NCI-H1930 (cell line): ENCODE measurements at regions not wholly inside any gene's neighbourhood (a gene's known extent, or its start where the extent isn't known, plus 50 kb on each side); places are given as distances from the start of the nearest gene placed in this dataset.
A peak's percentile ranks its signal among the peaks of the same experiment; 100 is the strongest.

Experiments
- DNase-seq, 2 experiments: peaks; one replicate each; lab custom pipeline; 2025; lab: John Stamatoyannopoulos, UW

- no peak for DNase-seq
Observed at GRCh38 chr13:107203146-107203847, 635.4 kb upstream of the ARGLU1 start.

DNA sequence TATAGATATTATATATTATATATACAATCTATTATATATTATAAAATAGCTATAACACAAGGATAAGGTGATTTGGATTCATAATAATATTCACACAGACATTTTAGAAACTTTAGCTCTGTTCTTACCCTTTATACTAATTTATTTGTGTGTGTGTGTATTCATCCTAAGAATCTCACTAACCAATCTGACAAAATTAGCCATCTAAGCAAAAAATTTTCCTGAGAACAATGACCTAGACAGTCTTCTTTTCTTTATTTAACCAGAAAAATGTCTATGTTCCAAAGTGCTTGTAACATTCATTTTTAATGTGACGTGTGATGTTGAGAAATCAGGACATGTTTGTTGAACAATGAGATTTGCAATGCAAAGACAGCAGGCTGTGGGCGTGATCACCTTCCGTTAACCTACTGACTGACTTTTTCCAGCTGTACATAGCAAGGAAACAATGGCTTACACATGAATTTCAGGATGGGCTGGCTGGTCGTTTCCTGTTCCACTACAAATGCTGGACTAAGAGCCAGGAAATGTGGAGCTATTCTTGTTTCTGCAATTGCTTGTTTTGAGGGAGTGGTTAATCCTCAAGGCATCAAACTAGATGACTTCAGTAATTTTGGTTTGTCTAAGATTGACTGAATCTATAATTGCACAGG, 634.6 kb upstream of the ARGLU1 start:
- DNase-seq, result no peak

DNA sequence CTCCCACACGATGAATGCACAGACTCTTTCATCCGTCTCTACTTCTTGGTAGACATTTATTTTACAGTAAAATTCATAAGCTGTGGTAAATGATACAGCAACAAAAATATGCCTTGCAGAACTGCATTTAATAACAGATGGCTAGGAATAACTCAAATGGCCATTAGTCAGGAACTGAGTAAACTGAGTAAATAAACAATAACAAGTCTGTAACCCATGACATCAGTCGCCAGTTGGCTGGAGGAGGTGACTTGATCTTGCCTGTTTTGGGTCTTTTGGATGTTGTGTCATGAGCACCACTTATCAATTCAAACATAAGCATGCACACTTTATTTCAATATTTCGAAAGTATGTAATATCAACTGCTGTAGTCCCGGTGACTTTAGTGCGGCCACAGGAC, 632.6 kb upstream of the ARGLU1 start:
- DNase-seq, result no peak

DNA sequence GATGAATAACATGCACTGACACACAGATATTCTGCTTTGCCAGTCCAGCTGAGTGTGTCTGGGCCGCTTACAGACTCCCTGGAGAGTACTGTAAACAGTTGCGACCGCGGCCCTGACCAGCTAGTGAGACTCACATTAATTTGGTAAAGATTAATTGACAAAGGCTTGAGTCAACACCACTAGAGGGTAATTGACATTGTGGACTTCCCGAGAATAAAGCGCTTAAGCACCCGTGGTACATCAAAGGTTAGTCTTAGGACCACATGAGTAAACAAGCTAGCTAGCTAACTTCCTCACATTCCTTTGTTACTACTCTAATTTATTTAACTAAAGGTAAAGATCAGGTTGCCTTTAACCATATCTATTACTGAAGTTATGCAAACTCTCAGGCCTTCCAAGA, 624.4 kb upstream of the ARGLU1 start:
- peak; percentile 44 for DNase-seq

DNA sequence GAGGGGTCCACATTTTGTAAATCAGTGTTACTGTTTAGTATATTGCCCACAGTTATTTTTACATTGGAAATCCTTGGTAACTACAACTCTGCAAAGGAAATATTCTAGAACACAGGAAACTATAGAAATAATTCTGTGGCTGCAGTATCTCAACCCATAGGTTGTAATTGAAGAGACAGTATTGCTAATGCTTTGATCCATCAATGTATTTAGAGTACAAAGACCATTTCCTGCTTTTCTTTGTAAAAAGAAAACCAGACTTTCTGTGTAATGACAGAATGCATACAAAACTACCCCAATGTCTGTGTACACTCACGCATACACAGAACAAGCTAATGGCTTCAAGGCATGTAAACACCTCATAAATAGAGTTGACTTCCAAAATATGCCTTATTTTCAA, 622.1 kb upstream of the ARGLU1 start:
- DNase-seq, result peak in 1 of 2 experiments; percentile 35

GRCh38 chr13:107185889-107186288, 618.0 kb upstream of the ARGLU1 start:
- DNase-seq, result no peak

DNA sequence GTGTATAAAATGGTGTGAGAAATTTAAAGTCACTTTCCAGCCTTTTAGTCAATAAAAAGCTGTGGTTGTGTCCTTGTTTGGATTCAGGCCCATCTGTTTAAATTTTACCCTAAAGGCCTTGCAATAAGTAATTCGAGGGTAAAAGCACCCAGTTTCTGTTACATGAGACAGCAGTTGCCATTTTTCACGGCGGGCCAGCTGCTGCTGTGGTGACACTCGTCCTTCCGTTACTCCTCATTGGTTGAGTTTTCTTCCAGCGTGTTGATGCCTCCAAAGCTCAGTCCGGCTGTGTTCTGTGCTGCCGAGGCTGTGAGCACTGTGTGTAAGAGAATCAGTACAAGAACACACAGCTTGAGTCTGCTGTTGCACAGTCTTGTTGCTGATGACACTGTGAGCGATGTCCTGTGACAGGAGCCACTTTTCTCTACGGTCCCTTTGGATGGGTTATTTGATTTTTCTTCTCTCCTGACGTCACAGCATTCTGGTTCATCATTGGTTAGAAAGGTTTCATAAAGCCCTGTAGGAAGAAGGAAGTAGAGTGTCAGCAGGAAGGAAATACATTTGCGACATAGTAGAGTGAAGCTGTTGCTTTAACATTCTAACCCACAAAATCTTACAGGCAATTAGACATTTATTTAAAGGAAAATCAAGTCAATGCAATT, 602.5 kb upstream of the ARGLU1 start:
- DNase-seq, result no peak

DNA sequence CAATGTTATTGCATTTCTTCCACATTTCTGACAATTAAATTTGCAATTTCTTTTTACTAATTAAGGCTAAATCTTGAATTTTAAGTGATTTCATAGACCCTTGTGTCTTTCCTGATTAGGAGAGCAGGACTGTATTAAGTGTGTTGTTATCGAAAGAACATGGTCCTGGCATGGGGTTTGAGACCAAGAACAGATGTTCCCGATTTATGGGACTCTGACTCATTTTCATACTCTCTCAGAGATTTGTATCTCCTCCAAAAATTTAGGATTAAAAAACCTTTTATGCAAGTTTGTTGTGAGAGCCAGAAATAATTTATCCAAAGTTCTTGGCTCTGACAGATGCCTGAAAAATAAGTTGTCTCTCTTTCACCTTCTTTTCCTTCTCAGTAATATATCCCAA, 589.3 kb upstream of the ARGLU1 start:
- no peak for DNase-seq

GRCh38 chr13:107144432-107144831, 576.5 kb upstream of the ARGLU1 start:
- no peak for DNase-seq

DNA sequence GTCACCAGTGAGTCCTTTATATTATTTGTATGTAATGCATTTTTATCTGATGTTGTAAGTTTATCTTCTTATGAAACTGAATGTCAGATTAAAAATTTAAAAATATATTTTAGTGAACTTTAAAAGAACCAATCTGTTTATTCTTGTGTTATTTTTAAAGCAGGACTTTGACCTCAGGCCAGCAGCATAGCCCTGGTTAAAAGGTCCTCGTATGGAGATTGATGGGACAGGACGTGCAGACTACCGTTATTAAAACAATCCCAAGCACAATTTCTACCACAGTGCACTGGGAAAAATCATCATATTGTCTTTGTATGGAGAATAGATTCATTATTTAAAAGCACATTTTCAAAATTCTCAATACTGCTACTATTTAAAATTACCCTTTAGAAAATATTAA, 573.8 kb upstream of the ARGLU1 start:
- no peak for DNase-seq

DNA sequence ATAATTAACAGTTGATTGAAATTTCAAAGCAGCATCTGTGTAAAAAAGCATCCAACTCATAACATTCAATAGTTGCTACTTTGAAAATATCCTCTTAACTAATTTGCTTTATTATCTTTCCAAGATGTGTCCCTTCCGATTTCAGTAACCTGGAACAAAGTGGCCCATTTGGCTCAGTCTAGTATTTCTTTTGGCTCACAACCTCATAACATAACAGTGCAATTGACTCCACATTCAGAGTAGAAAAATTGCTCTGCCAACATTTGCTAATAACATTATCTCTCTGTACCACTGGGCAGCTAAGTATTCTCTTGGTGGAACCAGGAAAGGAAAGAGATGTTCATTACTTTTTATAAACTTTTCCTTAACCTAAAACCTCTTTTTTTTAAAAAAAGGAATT, 571.1 kb upstream of the ARGLU1 start:
- peak in 1 of 2 experiments; percentile 31 for DNase-seq

GRCh38 chr13:107138486-107138885, 570.5 kb upstream of the ARGLU1 start:
- DNase-seq, result no peak

DNA sequence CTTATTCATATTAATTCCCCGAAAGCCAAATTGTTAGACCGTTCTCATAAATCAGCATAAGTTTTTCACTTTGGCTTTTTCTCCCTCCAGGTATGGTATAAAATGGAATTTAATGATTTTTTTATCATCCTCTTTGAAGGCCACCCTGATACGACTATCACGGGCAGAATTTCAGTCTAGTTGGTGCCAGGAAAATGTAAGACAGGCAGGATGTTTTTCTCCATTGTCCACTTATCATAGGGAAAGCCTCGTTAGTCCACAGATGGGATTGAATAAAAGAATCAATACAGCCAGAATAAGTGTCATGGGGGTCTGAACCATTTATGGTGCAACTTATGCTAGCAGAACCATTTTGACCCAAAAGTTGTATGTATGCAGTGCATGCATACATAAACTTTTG, 566.0 kb upstream of the ARGLU1 start:
- no peak for DNase-seq

GRCh38 chr13:107130566-107130965, 562.6 kb upstream of the ARGLU1 start:
- DNase-seq, result no peak

- no peak for DNase-seq
Observed at GRCh38 chr13:107124730-107125129, 556.8 kb upstream of the ARGLU1 start.

- peak in 1 of 2 experiments; percentile 53 for DNase-seq
Observed at GRCh38 chr13:107124129-107124718, 556.3 kb upstream of the ARGLU1 start.

DNA sequence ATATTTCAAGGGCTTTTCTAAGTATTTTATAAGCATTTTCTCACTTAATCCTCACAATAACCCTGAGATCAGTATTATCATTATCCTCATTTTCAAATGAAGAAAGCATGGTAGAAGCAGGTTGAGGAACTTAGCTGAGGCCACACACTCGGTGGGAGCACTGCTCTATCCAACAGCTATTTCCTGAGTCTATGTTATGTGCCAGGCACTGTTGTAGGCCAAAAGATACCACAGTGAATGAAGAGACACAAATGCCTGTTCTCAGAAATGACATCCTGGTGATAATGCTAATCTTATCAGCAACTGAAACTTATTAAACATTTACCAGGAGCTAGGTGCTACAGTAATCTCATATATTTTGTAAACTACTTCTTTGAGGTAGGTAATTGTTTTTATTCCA, 553.9 kb upstream of the ARGLU1 start:
- no peak for DNase-seq

GRCh38 chr13:107119989-107120881, 552.3 kb upstream of the ARGLU1 start:
- no peak for DNase-seq

- no peak for DNase-seq
Observed at GRCh38 chr13:107118506-107118905, 550.6 kb upstream of the ARGLU1 start.

DNA sequence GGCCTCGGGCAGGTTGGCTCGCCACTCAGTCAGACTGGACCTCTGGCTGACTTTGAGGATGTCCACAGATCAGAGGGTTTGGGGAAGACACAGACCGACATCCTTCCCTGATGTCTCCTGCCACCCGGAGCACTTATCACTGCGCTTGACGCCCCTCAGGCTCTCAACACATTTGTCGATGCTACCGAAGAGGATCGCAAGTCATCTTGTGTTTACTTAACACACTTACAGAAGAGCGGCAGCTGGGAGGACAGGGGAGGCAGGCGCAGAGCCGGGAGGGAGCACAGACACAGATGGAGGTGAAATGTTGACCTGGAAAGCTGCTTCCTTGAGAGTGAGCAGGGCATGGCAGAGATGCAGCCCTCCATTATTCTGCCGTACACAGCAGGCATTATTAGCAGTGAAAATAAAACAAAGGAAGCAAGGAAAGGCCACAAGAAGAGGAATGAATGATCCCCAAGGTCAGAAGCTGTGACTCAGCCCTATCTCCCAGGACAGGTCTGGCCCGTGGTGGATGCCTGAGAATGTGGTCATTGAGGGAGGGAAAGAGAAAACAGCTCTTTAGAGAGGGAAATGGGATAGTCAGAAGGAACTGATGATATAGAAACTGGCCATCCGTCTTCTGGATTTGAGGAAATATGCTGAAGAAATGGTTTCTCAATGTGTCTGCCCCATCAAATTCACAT, 549.5 kb upstream of the ARGLU1 start:
- DNase-seq, result no peak

DNA sequence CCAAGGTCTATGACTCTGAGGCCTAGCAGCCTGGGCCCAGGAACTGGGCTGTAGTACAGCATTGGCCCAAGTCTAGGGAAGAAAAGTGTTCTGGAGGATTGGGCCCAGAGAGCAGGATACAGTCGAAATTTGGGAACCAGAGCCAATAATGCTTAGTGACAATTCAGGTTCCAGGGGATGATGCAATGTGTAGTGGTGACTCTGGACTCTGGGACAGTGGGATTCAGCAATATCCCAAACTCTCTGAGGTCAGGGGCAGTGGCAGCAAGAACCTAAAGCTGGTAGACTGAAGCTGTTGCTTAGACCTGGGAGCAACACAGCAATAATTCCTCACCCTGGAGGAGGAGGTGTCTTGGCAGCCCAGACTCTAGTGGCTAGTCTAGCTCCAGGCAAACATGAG, 545.5 kb upstream of the ARGLU1 start:
- no peak for DNase-seq
